Lung (tissue), 11 donors: ENCODE measurements at regions not wholly inside any gene's neighbourhood (a gene's known extent, or its start where the extent isn't known, plus 50 kb on each side); places are given as distances from the start of the nearest gene placed in this dataset.

Experiments used
- ATAC-seq: fragments of 200-7000 bp; cut with Tn5 transposase; one replicate; pipeline ENCODE4 v1.9.1; 2020; ENCODE audit warnings: moderate number of reproducible peaks; ENCODE audit not compliant: insufficient read depth, low FRiP score
- DNase-seq, 3 donors: peaks; one replicate each; pipeline ENCODE4 v3.0.0-alpha.2; 2013 to 2017
- H3K27ac ChIP-seq, 2 donors: one replicate each; pipeline ENCODE4 v1.5.1; 2013; ENCODE audit warnings: mild to moderate bottlenecking in 2 of 2, moderate library complexity in 2 of 2, control low read depth in 1 of 2, inconsistent platforms in 1 of 2, low read depth in 1 of 2, low read length in 1 of 2
- H3K27me3 ChIP-seq, 3 donors: one replicate each; pipeline ENCODE4 v1.5.1; 2013; ENCODE audit warnings: low read length in 2 of 3; ENCODE audit not compliant: control insufficient read depth in 3 of 3, insufficient read depth in 3 of 3
- H3K36me3 ChIP-seq, 4 donors: one replicate each; pipeline ENCODE4 v1.5.1; 2013; ENCODE audit warnings: low read length in 4 of 4, mild to moderate bottlenecking in 1 of 4, moderate library complexity in 1 of 4; ENCODE audit not compliant: control insufficient read depth in 4 of 4, insufficient read depth in 4 of 4
- H3K4me1 ChIP-seq, 5 donors: one replicate each; pipeline ENCODE4 v1.5.1; 2013; ENCODE audit warnings: low read length in 5 of 5, mild to moderate bottlenecking in 2 of 5, moderate library complexity in 1 of 5; ENCODE audit not compliant: control insufficient read depth in 5 of 5, insufficient read depth in 5 of 5
- H3K4me3 ChIP-seq: one replicate; pipeline ENCODE4 v1.5.1; 2013; ENCODE audit warnings: mild to moderate bottlenecking, control low read depth, moderate library complexity
- H3K9ac ChIP-seq, 2 donors: one replicate each; pipeline ENCODE4 v1.5.1; 2013; ENCODE audit warnings: low read length in 2 of 2, control low read depth in 1 of 2; ENCODE audit not compliant: insufficient read depth in 1 of 2
- H3K9me3 ChIP-seq, 4 donors: one replicate each; pipeline ENCODE4 v1.5.1; 2013; ENCODE audit warnings: low read length in 3 of 4, mild to moderate bottlenecking in 1 of 4, moderate library complexity in 1 of 4; ENCODE audit not compliant: control insufficient read depth in 4 of 4, insufficient read depth in 3 of 4
- CTCF ChIP-seq: IDR thresholded peaks from 2 replicates; pipeline ENCODE4 v1.5.1; 2012; ENCODE audit warnings: mild to moderate bottlenecking; ENCODE audit errors: control extremely low read depth, extremely low read depth
- WGBS, 2 donors: extraction: QIAGEN DNeasy Blood & Tissue Kit; methylation state at CpG; one replicate each; pipeline ENCODE4 v1.1.7; 2013; 5-methylcytosine and 5-hydroxymethylcytosine counted together
- donor health status: control.
- donor health status: control.
- donor health status: Bipolar disorder and iron deficiency.
- donor health status: healthy.
- donor health status: DM: yes; HTN: yes; CAD: no.

- no peak for TF ChIP-seq CTCF
- Histone ChIP-seq H3K9me3 (peaks cover 0 to 5% (median 0%) of the 10 kb centered on the region in 4 donors), H3K4me1 (no peaks in the 10 kb centered on the region), H3K9ac (no peak overlapping the region), H3K27me3 (no peaks in the 10 kb centered on the region), H3K27ac (no peak overlapping the region), H3K36me3 (no peaks in the 10 kb centered on the region), H3K4me3 (no peak overlapping the region)
- DNase-seq (no peak), ATAC-seq (no peak)
- WGBS, 2 donors, result 82 to 83% methylated on average over 2 of the region's 2 CpGs
Observed at GRCh38 chr13:99129050-99129449, 71.6 kb upstream of the UBAC2 start.

GRCh38 chr13:99129951-99130350 is 70.7 kb upstream of the UBAC2 start:
- Histone ChIP-seq H3K27ac (no peak overlapping the region), H3K9me3 (peaks cover 0 to 5% (median 0%) of the 10 kb centered on the region in 4 donors), H3K36me3 (no peaks in the 10 kb centered on the region), H3K27me3 (no peaks in the 10 kb centered on the region), H3K9ac (no peak overlapping the region), H3K4me3 (no peak overlapping the region), H3K4me1 (no peaks in the 10 kb centered on the region)
- DNase-seq (no peak), ATAC-seq (no peak)
- WGBS, 2 donors, result 96% methylated on average over 7 of the region's 7 CpGs
- TF ChIP-seq CTCF, result no peak

GRCh38 chr13:99131410-99131809 is 69.2 kb upstream of the UBAC2 start:
- H3K9me3 ChIP-seq, result peaks cover 0 to 3% (median 0%) of the 10 kb centered on the region in 4 donors
- no peak for DNase-seq
- H3K4me1 ChIP-seq, result no peaks in the 10 kb centered on the region
- no peak for TF ChIP-seq CTCF
- WGBS, 2 donors, result 93 to 94% methylated on average over 4 of the region's 4 CpGs
- H3K27ac ChIP-seq, result no peak overlapping the region
- H3K36me3 ChIP-seq, result no peaks in the 10 kb centered on the region
- H3K27me3 ChIP-seq, result no peaks in the 10 kb centered on the region
- ATAC-seq, result no peak
- no peak overlapping the region for H3K9ac ChIP-seq
- H3K4me3 ChIP-seq, result no peak overlapping the region

- TF ChIP-seq CTCF, result no peak
- Histone ChIP-seq H3K27me3 (no peaks in the 10 kb centered on the region), H3K9me3 (peaks cover 0 to 3% (median 0%) of the 10 kb centered on the region in 4 donors), H3K9ac (no peak overlapping the region), H3K27ac (no peak overlapping the region), H3K4me3 (no peak overlapping the region), H3K36me3 (no peaks in the 10 kb centered on the region), H3K4me1 (no peaks in the 10 kb centered on the region)
- ATAC-seq (no peak), DNase-seq (no peak)
Observed at GRCh38 chr13:99132295-99132835, 68.3 kb upstream of the UBAC2 start.
